A172 (cell line): ENCODE measurements at regions not wholly inside any gene's neighbourhood (a gene's known extent, or its start where the extent isn't known, plus 50 kb on each side); places are given as distances from the start of the nearest gene placed in this dataset.
"Not testable (repeated sequence)": the region's sequence is repeated elsewhere in the genome, so short reads cannot be mapped to it uniquely, and the experiment has no call there.

ENCODE experiments used
- DNase-seq: peaks from one replicate; pipeline ENCODE4 v3.0.0-alpha.2; 2015; ENCODE audit warnings: low spot score

GRCh38 chr2:47964277-47964676 lies 58.0 kb upstream of the FBXO11 start:
- DNase-seq: no peak

DNA sequence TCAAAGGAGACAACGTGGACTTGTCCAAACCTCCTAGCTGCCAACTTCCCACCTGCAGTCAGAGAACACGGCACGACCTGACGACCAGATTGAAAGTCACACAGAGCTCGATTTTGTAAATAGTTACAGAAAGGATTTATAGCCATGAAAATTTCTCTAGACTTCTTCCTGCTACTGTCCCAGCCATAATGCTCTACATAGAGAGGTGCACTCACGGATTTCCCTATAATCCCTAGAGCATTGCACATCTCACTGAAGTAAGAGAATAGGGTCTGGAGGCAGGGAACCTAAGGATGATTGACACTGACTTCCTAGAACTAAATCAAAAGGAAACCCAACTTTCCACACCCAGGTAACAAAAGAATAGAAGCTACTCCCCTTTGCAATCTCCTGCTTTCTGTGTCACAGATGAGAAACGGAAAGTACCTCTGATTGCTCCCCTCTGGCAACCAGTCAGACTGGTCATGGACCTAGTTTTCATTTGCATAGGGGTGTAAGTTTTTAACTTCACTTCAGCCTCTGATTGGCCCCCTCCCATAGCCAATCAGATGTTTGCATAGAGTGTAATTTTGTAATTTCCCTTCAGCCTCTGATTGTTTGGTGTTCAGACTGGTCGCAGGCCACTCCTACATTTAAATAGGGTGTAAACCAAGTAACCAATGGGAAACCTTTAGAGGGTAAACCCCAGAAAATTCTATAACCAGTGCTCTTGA lies 58.6 kb upstream of the FBXO11 start:
- DNase-seq: peak; percentile 12

DNA sequence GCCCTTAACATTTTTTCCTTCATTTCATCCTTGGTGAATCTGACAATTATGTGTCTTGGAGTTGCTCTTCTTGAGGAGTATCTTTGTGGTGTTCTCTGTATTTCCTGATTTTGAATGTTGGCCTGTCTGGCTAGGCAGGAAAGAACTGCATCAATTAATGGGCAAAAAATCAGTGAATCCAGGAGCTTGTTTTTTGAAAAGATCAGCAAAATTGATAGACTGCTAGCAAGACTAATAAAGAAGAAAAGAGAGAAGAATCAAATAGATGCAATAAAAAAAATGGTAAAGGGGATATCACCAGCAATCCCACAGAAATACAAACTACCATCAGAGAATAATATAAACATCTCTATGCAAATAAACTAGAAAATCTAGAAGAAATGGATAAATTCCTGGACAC lies 70.4 kb upstream of the FBXO11 start:
- not testable (repeated sequence) for DNase-seq

DNA sequence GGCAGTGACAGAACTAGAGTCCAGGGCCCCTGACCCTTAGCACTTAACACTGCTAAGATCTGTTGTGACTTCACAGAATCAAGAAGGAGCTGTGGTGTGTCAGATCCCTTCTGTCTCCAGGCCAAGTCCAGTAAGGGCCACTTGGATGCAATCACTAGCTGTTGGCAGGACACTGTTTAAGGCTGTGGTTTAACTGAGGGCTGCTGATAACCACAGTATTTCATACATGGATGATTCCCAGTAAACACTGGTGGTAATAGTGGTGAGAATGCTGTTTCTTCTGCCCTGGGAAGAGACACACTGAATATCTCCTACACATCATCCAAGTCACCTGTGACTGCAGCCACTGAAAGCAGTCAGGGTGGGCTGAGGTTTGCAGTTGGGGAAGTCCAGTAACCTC lies 77.7 kb upstream of the FBXO11 start:
- DNase-seq: no peak

- no peak for DNase-seq
Observed at GRCh38 chr2:47990503-47990902, 84.2 kb upstream of the FBXO11 start.

DNA sequence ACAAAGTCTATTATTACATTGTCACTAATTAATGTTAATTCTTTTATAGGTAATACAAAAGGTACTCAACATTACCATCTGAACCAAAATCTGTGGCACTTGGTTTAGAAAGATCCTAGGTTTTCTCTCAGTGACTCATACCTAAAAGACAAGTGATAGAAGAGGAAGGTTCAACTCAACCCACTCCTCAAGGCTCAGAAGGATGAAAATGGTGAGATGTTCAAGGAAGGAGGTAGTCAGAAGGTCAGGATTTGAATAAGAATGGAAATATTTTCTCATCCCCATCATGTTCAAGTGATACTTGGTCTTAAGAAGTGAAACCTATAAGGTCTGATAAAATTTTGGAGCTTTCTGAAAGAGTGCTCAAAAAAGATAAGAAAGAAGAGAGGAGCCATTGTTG lies 86.4 kb upstream of the FBXO11 start:
- no peak for DNase-seq

DNA sequence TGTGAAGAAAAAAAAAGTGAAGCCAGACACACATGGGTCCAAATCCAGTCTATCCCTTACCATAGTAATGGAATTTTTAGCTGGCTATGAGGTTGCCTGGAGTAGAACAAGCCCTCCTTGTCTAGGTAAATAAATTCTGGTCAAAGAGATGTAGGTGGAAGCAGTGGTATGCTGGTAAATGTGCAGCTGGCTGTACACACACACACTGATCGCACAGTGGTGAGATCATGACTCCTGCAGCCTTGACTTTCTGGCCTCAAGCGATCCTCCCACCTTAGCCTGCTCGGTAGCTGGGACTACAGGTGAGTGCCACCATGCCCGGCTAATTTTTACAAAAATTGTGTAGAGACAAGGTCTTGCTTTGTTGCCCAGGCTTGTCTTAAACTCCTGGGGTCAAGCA lies 90.5 kb upstream of the FBXO11 start:
- no peak for DNase-seq

- no peak for DNase-seq
Observed at GRCh38 chr2:47999512-47999911, 93.2 kb upstream of the FBXO11 start.

DNA sequence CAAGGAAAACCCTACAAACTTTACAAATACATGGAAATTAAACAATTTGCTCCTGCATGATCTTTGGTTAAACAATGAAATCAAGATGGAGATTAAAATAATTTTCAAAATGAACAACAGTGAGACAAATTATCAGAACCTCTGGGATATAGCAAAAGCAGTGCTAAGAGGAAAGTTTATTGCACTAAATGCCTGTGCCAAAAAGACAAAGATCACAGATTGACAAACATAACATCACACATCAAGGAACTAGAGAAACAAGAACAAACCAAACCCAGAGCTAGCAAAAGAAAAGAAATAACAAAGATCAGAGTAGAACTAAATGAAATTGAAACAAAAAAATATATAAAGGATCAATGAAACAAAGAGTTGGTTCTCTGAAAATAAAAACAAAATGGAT lies 95.2 kb upstream of the FBXO11 start:
- DNase-seq: no peak

- no peak for DNase-seq
Observed at GRCh38 chr2:48006094-48006493, 99.8 kb upstream of the FBXO11 start.

- no peak for DNase-seq
Observed at GRCh38 chr2:48007699-48008268, 101.5 kb upstream of the FBXO11 start.

DNA sequence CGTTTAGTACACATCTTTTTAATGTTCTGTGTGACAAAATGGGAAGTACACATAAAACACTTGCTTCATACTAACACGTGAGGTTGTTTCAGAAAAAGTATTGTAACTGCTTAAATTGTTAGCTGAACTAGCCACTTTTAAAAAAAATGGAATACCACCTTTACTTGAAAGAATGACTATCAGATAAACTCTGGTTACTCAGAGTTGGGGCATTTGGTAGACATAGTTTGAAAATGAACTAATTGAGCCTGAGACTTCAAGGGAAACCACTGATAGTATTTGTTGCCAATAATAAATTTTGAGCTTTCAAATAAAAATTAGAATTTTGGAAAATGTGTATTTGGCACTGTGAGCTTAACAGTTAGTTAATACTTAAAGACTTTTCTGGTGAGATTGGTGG lies 103.0 kb upstream of the FBXO11 start:
- DNase-seq: no peak

DNA sequence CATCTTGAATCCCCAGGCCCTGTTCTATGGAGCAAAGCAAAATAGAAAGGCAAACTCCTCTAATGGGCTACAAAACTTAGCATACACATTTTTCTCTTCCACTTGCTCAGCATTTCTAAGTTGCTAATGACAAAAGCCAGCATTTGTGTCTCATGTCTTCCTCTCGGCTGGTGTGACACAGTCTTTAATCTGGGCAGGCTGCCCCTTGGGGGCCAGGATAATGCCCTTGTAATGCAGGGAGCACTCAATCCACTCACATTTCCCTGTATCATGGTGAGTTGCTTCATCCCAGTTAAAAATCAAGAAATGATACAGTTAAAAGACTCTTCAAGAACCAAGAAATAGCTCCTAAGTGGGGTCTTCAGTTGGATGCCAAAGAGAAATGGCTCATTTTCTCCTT lies 109.1 kb upstream of the FBXO11 start:
- no peak for DNase-seq

DNA sequence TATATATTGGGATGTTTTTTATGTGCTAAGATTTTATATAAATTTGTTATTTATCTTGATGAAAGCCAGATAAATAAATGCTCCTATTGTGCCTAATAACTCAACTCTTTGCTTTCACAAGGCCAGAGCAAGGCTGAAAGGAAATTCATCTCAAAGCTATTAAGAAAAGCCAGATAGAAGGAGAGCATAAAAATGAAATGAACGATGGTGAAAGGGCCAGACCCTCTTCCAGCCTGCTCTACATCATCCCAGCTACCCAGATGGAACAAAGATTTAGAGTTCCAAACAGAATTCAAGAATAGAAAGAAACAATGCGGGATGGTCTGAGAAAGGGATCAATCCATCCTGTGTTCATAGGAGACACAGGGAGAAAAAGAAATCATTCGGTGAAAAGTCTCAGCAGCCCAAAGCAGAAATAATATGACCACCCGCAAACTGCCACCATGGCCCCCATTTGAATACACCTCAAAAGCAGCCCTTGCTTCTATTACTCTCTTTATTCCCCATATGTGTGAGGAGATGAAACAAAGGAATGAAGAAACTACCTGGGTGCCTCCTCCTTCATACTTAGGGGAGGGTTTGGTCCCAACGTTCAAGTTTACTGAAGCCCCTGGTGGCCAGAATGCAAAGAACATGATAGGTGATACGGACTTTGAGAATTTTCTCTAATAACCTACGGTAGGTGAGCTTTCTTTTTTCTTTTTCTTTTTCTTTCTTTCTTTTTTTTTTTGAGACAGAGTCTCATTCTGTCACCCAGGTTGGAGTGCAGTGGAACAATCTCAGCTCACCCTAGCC lies 110.1 kb upstream of the FBXO11 start:
- DNase-seq: no peak

DNA sequence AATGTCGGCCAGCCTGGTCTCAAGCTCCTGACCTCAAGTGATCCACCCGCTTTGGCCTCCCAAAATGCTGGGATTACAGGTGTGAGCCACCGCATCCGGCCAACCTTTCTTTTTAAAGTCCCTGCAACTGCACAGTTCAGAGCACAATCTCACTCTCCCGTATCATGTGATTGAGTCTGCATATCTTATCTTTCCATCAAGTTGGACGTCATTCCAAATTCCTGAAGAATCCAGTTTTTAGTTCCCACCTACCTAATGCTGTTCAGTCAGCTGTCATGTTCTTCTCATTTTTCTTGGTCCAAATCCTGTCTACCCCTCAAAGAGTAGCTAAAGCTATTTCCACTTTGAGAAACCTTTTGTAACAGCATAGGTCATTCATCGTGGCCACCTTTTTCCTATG lies 110.8 kb upstream of the FBXO11 start:
- no peak for DNase-seq

- no peak for DNase-seq
Observed at GRCh38 chr2:48018480-48018879, 112.2 kb upstream of the FBXO11 start.

- no peak for DNase-seq
Observed at GRCh38 chr2:48026865-48027264, 120.6 kb upstream of the FBXO11 start.

DNA sequence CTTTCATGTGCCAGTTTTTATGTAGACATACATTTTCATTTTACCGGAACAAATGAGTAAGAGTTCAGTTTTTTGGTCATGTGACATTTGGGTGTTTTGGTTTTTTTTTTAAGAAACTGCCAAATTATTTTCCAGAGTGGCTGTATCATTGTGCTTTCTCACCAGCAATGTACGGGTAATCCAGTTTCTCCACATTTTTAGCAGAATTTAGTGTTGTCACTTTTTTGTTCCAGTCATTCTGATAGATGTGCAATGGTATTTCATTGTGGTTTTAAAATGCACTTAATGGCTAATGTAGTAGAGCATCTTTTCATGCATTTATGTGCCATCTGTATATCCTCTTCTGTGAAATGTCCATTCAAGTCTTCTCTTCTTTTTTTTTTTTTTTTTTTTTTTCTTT lies 126.5 kb upstream of the FBXO11 start:
- DNase-seq: no peak

- DNase-seq: no peak
Observed at GRCh38 chr2:48034295-48034694, 128.0 kb upstream of the FBXO11 start.

- DNase-seq: no peak
Observed at GRCh38 chr2:48036312-48036711, 130.0 kb upstream of the FBXO11 start.

DNA sequence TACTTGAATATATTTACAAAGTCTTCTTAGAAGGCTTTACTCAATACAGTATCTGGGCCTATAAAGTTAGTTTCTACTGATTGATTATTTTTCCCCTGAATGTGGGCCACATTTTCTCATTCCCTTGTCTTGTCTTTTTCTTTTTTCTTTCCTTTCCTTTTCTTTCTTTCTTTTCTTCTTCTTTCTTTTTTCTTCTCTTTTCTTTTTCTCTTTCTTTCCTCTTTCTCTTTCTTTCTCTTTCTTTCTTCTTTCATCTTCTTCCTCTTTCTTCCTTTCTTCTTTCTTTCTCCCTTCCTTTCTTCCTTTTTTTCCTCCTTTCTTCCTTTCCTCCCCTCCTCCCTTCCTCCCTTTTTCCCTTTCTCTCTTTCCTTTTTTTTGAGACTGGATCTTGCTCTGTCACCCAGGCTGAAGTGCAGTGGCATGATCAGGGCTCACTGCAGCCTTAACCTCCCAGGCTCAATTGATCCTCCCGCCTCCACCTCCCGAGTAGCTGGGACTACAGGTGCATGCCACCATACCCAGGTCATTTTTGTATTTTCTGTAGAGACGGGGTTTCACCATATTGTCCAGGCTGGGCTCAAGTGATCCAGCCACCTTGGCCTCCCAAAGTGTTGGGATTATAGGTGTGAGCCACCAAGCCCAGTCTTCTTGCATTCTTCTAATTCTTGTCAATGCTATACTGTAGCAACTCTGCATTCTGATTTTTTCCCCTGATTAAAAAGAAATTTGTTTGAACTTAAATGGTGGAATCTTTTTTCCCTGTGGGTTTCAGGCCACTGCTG lies 133.1 kb upstream of the FBXO11 start:
- DNase-seq: no peak

- no peak for DNase-seq
Observed at GRCh38 chr2:48043131-48043700, 136.9 kb upstream of the FBXO11 start.
